Midbrain (tissue), 1 donor: ENCODE measurements at regions not wholly inside any gene's neighbourhood (a gene's known extent, or its start where the extent isn't known, plus 50 kb on each side); places are given as distances from the start of the nearest gene placed in this dataset.
A peak's percentile ranks its signal among the peaks of the same experiment; 100 is the strongest.

Experiments
- DNase-seq: peaks from one replicate; lab custom pipeline; 2025; lab: John Stamatoyannopoulos, UW

DNA sequence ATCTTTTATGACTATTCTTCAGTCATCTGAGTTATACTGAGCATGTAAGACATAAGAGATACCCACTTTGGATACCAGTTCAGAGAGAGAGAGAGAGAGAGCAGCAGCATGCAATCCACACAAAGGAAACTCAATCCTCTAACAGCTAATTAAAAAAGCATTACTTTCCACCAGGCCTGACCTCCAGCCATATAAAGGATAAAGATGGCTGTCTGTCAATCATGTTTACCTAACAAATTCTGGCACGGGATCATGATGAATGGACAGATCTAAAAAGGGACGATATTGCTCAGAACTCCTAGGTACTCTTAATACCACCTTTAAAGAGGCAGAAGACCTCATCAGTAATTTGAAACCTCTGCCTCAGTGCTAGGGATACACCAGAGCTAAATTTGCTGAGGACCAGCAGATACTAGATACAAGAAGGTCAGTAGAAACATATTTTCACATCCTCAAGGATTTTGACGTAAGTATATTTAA, 159.2 kb downstream of the RPS12 start:
- no peak for DNase-seq

DNA sequence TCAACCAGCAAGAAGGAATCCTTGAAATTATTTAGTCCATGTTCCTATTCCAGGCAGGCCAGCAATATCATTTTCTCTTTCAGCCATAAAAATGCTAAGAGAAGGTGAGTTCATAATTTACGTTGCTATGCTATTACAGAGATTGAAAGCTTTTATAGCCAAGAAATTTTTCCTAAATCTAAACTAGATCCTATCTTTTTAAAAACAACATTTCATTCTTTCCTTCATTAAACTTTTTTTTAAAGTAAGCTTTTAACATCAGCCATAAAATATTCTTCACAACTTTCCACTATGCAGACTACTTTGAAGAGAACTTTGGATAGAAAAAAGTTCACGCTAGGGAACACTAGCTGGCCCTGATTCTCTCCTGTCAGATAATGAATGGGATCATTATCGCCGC, 159.8 kb downstream of the RPS12 start:
- DNase-seq, result no peak

DNA sequence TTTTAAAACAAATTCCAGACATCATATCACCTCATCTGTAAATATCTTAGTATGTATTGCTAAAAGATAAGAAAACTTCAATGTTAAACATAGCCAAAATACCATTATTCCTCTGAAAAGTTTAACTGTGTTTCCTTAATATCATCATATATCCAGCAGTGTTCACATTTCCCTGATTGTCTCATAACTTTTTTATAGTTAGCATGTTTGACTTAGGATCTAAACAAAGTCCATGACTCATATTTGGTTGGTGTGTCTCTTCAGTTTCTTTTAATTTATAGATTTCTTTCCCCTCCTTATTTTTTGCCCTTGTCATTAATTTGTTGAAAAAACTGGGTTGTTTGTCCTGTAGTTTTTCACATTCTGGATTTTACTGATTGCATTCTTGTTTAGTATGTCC, 163.0 kb downstream of the RPS12 start:
- no peak for DNase-seq

DNA sequence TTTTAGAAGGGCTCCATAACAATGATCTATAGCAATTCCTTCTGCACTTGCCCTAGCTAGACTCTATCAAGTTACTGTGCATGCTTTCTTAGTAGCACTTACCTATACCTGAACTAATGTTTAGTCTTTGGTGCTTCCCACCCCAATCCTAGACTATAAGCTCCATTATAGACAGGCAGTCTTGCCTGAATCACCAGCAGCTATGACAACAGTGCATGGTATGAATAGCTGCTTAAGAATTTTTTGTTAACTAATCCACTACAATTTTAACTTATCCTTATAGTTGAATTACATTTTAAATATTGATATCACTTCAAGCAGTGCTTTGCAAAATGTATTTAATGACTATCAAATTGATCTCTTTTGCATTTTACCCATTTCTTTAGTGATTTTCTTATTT, 164.3 kb downstream of the RPS12 start:
- no peak for DNase-seq

DNA sequence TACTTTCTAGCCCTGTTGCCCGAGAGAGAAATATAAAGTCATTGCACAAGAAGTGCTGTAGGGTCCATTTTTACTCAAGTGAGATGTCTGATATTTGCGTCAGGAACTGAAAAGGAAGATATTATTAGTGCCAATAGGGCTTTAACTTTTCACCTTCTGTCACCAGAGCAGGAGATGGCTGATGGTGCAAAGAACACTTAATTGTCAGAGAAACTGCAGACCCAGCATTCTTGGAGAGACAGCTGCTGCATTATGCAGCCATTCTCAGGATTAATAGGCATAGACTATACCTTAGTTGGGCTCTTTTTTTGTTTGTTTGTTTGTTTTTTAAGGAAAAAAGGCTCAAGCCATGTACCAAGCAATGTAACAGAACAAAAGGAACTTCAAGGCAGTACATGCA, 179.4 kb downstream of the RPS12 start:
- no peak for DNase-seq

DNA sequence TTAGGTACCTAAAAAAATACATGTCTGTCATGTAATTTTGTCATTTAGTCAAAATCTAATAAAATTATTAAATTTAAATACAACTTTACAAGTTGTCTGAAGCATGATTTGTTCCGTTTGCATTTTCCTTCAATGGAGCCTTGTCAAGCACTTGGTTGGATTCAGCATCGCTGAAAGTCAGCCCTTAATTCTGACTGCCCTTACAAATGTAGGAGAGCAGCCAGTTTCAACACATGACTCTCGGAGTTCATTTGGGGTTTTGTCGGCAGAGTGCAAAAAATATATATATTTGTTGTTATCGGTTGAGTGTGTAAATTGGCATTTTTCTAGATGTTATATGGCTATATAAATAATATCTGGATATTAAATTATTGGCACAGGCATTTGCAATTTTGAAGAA, 180.6 kb downstream of the RPS12 start:
- DNase-seq, result no peak

DNA sequence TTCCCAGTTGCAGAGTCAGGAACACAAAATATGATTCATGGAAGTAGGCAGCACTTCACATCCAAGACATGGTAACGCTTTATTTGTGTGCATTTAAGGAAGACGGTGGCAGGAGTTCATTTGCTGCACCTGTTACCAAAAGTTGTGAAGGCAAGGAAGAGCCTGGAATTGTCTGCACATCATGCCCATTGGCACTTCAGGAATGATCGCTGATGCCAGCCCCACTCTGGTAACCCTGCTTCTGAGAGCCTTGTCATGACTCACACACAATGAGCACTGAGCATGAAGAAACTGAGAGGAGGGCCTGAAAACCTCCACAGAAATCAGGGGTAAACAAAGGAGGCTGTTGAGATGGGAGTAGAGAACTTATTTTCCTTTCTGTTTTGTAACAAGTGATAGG, 181.1 kb downstream of the RPS12 start:
- DNase-seq, result no peak

DNA sequence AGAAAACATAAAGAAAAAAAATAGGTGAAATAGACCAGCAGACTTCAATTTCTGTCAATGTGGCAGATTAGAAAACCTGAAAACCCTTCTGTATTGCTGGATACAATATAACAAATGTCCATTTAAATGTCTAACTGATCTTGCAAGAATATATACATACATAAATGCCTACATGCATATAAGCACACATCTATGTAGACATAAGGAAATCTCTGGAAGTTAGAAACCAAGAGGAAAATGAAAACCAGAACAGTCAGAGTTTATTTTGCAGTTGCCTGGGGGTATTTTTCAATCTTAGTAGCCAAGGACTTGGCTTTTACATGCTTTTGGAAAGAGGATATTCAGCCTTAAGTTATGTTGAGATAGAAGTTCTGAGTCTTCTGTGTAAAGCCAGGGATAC, 184.0 kb downstream of the RPS12 start:
- no peak for DNase-seq

DNA sequence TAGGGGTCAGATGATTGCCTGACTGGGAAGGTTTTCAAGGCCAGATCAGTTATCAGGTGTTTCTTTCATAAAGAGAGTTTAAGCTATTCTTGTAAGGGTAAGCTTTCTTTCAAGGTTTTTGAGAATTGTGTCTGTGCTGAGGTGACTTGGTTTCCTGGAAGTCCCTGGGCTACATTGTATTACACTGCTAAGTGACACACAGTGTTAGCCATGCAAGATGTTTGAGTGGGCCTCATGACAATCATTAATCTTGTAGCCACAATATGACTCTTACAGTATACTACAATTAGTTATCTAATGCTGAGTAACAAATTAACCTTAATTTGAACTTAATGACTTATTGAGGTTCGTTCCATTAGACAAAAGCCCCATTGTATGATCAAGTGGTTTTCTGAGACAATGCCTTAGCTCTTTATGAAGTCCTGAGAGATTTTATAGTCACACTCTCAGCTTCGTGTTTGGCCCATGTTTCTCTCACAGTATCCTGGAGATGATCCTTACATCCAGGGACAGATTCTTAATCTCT, 186.7 kb downstream of the RPS12 start:
- DNase-seq, result no peak

DNA sequence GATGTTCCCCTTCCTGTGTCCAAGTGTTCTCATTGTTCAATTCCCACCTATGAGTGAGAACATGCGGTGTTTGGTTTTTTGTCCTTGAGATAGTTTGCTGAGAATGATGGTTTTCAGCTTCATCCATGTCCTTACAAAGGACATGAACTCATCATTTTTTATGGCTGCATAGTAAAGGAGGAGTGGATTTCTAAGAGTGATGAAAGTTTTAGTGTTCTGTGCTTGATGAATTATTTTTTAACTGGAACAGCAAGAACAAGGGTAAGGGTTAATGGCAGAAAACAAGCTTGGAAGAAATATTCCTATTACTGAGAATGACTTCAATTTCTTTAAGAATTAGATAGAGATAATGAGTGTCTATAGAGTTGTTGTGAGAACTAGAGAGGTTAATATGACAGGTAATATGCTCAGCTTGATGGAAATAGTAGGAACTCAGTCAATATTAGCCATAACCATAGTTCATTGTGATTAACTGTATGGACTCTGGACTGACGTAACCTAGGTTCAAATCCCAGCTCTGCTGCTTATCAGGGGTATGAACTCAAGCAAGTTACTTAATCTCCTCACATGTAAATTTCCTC, 190.0 kb downstream of the RPS12 start:
- DNase-seq, result no peak

DNA sequence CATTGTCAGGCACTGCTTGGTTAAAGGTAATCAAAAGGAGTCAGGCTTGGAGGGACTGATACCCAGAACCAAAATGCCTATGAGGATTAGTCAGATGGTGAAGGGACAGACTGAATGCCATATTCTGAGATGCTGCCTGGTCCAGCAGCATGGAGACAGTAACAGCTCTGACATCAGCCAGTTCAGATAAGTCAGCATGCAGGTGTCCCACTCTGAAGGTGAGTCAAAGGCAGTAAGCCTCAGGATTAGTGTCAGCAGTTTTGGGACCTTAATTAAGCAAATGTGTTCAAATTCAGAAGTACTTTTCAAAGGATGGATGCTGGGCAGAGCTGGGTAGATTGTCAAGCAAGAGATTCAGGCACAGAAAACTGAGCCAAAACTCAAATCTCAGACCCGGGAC, 198.4 kb downstream of the RPS12 start:
- DNase-seq, result no peak

DNA sequence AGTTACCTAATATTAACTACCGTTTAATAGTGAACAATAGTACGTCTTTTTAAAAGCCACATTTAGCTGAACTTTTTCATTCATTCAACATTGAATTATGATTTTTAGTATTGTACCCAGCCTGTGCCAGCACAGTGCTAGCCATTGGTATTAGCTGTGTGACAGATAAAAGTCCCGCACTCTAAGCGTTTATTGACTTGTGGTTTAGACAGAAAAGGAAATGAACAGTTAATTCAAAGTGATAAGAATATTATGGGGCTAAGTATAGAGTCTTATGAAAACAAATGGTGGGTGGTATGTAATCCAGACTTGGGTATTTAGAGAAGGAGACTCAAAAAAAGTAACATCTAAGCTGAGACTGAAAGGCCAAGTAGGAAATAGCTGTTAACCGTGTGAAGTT, 202.3 kb downstream of the RPS12 start:
- no peak for DNase-seq

DNA sequence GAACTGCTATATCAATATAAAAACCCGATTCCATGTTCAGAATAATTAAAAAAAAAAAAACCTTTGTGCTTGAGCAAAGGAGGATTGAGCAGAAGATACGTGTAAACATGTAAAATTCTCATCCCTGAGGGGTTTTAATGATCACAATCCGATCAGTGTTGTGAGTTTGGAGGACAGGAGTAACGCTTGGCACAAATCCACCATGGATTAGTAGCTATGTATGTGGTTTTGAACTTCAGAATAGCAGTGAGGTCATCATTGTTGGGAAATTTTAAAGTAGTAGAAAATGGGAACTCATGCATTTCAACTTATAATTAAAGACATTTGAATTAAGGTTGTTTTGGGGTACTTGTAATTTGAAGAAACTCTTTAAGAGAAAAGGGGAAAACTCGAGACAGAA, 203.2 kb downstream of the RPS12 start:
- DNase-seq, result no peak

DNA sequence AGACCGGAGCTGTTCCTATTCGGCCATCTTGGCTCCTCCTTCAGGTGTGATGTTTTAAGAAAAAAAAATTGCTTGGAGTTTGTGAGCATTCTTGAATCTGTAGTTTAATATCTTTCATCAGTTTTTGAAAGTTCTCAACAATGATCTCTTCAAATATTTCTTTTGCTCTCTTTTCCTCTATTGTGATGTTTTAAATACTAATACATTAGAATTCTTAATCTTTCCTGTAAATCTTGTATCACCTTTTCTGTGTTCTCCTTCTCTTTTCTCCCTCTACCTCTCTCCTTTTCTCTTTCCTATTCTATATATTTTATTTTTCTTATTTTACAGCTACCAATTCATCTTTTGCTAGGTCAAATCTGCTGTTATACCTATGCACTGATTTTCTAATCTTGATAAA, 212.3 kb downstream of the RPS12 start:
- no peak for DNase-seq

DNA sequence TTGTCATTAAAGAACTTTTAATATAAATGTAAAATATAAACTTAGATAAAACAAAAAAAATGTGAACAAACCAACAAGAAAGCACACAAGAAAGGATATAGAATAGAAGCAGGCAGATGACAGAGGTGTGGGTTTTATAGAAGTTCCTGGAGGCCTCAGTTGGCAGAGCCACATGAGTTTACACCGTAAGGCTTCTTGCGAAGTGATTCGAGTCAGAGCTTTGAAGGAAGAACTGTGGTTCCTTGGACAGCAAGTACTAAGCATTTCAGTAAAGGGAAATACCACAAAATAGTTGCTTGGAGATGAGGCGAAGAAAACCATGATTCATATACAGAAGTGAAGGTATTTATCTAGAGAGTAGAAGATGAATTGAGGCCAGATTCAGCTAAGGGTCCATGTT, 207.9 kb upstream of the EYA4 start:
- DNase-seq, result no peak

DNA sequence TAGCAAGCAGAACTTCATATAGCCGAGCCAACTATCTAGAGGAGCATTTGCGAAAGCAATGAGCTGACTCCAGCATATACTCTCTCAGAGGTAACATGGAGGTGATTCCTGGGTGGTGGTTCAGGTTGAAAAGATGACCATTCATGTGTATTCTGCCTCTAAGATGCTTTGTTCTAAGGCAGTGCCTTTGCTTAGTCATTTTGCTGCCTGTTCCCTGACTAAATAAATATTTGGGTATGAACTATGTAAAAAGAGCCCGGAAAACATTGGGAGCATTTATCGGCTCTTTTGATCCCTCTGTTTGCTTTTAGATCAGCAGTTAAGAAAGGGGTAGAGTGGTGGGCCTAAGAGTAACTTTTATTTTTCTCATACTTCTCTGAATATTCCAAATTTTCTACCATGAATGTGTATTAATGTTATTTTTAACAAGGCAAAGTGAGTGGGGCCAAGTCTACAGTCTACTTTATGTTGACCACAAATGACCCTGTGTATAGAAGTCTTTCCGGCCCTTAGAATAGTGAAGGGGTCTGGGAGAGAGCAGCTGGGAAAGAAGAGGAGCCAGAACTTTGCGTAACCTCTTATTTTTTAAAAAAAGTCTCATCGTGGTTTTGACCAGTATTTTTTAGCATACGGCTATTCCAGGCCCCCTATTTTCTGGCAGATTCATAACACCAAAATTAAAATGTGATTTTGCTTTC, 206.5 kb upstream of the EYA4 start:
- no peak for DNase-seq

DNA sequence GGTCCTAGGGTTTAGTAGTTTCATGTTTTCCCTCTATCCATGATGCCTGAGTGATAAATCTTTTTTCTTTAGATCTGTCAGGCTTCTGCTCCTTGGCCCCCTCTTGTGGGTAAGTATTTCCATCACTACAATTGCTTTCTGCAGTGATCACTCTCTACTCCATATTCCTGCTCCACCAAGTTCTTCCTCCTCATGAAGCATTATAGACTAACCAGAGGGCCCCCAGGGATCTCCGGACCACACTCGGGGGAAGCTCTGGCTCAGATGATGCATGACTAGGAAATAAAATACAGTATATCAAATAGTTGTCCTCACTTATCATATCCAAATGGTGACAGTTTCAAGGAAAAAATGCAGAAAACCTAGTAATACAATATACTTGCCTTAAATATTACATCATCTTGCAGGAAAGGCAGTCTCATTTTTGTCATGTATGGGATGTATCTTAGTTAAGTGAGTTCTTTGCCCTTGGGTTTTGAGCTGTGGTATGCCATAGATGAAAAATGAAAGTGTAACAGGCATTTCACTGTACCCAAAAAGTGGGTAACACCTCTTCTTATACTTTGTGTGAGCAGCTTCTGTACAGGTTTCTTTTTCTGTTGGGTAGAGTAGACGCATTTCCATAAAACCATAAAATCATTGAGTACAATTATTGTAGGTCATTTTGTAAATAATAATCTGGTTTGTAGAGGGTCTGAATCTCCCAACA, 200.9 kb upstream of the EYA4 start:
- peak; percentile 31 for DNase-seq

DNA sequence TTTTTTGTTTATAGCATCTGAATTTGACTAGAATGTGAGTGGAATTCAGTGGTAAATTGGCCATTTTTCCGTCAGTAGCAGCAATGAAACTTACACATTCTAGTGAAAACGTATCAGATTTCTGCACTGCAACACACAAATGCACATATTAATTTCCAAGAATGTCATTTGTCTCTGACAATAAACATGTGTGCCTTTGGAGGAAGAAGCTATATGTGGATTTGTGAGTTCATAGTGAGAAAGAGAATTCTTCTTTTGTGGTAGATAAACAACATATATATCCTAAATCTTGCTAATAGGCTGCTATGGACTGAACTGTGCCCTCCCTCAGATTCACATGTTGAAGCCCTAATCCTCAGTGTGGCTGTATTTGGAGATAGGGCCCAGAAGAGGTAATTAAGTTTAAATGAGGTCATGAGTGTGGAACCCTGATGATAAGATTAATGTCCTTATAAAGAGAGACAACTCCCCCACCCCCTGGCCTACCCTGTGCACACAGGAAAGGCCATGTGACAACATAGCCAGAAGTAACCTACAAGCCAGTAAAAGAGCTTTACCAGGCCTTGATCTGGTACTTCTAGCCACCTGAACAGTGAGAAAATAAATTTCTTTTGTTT, 200.2 kb upstream of the EYA4 start:
- DNase-seq, result no peak

DNA sequence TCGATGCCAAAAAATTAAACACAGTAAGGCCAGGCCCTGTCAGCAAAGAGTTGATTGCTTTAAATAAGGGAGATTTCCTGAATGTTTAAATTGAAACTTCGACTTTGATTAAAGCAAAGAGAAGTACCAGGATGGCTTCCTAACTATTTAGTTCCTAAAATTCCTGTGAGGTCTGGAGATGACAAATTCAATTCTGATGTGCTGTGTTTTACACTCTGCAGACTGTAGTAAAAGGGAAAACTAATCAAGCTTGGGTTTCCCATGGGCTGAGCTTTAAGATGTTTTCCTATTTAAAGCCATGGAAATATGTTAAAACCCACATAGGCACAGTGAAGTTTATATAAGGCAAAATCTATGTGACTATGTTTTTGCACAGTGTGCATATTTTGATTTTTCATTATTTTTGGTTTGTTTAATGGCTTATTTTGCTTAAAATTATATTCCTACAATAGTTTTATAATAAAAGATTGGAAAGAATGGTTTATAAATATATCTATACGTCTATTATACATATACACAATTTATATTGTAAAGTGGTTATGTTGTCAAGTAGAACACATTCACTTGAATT, 198.5 kb upstream of the EYA4 start:
- DNase-seq, result no peak

DNA sequence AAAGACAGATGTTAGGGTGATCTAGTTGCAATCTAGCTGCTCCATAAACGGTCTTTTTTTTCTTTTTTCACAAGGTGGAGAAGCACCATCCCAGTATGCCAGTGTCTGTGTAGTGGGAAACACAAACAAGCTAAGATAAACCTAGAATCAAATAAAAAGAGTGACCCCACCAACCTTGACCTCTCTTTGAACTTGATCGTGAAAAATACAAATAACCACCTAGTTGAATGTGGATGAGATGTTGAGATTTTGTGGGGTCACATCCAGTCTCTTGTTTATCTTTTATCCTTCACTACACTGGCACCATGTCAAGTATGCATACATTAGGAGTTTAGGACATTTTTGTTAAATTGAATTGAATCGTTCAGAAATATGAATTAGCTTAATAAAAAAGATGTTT, 194.6 kb upstream of the EYA4 start:
- DNase-seq, result no peak

DNA sequence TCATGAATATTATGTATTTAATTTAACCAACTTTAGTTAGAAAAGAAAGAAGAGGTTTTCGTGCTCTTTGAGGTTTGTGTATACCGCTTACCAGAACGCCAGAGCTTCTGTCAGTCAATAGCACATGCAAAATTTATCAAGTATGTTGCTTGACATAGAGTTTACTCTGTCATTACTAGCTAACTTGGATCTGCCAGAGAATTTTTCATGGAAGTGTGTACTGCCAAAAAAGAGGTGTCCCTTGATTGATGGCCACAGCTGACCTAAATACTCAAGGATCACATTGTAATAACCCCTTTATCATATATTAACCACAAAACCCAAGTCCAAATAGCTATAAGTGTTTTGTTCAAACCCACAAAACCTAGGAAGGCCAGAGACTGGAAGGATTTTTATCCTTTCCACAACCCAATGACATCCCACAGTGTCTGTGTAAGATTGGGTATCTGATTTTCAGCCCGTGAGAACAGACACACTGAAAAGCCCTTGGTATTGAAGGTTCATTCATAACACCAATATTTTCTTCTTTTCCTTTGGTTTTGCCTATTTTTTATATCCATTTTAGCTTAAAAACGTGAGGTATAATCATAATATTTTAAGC, 194.0 kb upstream of the EYA4 start:
- DNase-seq, result no peak

DNA sequence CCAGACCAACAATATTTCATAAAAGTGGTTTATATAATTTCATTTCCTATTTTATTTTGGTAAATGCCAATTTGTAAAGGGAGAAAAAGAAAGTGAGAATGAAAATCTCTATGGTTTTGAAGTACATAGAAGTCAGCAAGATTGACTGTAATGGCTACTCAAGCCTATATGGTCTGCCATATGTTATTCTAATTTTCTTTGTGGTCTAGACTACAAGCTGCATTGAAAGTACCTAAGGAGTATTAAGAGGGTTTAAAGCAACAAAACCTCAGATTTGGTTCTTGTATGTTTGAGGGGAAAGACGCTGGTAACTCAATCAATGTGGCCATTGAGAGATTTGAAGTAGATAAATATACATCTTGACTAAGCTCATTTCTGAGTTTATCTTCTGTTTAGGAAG, 193.5 kb upstream of the EYA4 start:
- no peak for DNase-seq
